ENCODE measurements at regions not wholly inside any gene's neighbourhood (a gene's known extent, or its start where the extent isn't known, plus 50 kb on each side); places are given as distances from the start of the nearest gene placed in this dataset.
A peak's percentile ranks its signal among the peaks of the same experiment; 100 is the strongest.

GRCh38 chr9:106284296-106284695 is 578.7 kb upstream of the ZNF462 start:
- no peak for TF ChIP-seq CTCF (IDR thresholded peaks at IDR 0.05; ENCODE audit: insufficient read depth, low read depth, low read length, missing control alignments)
- no peak overlapping the region for H3K4me3 ChIP-seq (ENCODE audit: low read depth, low read length)
- DNase-seq (ENCODE audit: low read depth), result no peak

- TF ChIP-seq CTCF (IDR thresholded peaks at IDR 0.05; ENCODE audit: insufficient read depth, low read depth, low read length, missing control alignments), result peak; percentile 10
- no peak overlapping the region for H3K4me3 ChIP-seq (ENCODE audit: low read depth, low read length)
- no peak for DNase-seq (ENCODE audit: low read depth)
Measured at GRCh38 chr9:106286249-106286648, 576.7 kb upstream of the ZNF462 start.

- no peak for TF ChIP-seq CTCF (IDR thresholded peaks at IDR 0.05; ENCODE audit: insufficient read depth, low read depth, low read length, missing control alignments)
- no peak overlapping the region for H3K4me3 ChIP-seq (ENCODE audit: low read depth, low read length)
- no peak for DNase-seq (ENCODE audit: low read depth)
Measured at GRCh38 chr9:106287091-106287631, 575.8 kb upstream of the ZNF462 start.

GRCh38 chr9:106287731-106288130 is 575.2 kb upstream of the ZNF462 start:
- no peak for TF ChIP-seq CTCF (IDR thresholded peaks at IDR 0.05; ENCODE audit: insufficient read depth, low read depth, low read length, missing control alignments)
- no peak overlapping the region for H3K4me3 ChIP-seq (ENCODE audit: low read depth, low read length)
- DNase-seq (ENCODE audit: low read depth), result no peak

GRCh38 chr9:106288689-106289088 is 574.3 kb upstream of the ZNF462 start:
- no peak for TF ChIP-seq CTCF (IDR thresholded peaks at IDR 0.05; ENCODE audit: insufficient read depth, low read depth, low read length, missing control alignments)

GRCh38 chr9:106291786-106292185 is 571.2 kb upstream of the ZNF462 start:
- H3K4me3 ChIP-seq (ENCODE audit: low read depth, low read length), result no peak overlapping the region
- TF ChIP-seq CTCF (IDR thresholded peaks at IDR 0.05; ENCODE audit: insufficient read depth, low read depth, low read length, missing control alignments), result no peak
- DNase-seq (ENCODE audit: low read depth), result no peak

More at GRCh38 chr9:106288689-106289088, 574.3 kb upstream of the ZNF462 start:
- H3K4me3 ChIP-seq (ENCODE audit: low read depth, low read length), result no peak overlapping the region
- DNase-seq (ENCODE audit: low read depth), result no peak

GRCh38 chr9:106296426-106296825 is 566.5 kb upstream of the ZNF462 start:
- TF ChIP-seq CTCF (IDR thresholded peaks at IDR 0.05; ENCODE audit: insufficient read depth, low read depth, low read length, missing control alignments), result no peak
- H3K4me3 ChIP-seq (ENCODE audit: low read depth, low read length), result no peak overlapping the region
- no peak for DNase-seq (ENCODE audit: low read depth)

Data from GM12865 (cell line).